ENCODE measurements at regions not wholly inside any gene's neighbourhood (a gene's known extent, or its start where the extent isn't known, plus 50 kb on each side); places are given as distances from the start of the nearest gene placed in this dataset.

- no peak for TF ChIP-seq CTCF (IDR thresholded peaks at IDR 0.05; ENCODE audit: insufficient read depth, low read depth, low read length)
- no peak for TF ChIP-seq EZH2 (IDR thresholded peaks at IDR 0.05; ENCODE audit: insufficient read depth, low read length)
Measured at GRCh38 chr6:9799582-9799981, 615.3 kb downstream of the TFAP2A start.
